IMR-90 (cell line): ENCODE measurements at regions not wholly inside any gene's neighbourhood (a gene's known extent, or its start where the extent isn't known, plus 50 kb on each side); places are given as distances from the start of the nearest gene placed in this dataset.

Experiments
- ATAC-seq: fragments of 200-7000 bp; cut with Tn5 transposase; 2 replicates; pipeline ENCODE4 v1.9.1; 2020; ENCODE audit warnings: low read depth, mild to moderate bottlenecking, moderate library complexity
- BruUV-seq: library from RNA; stranded (reverse); fragments of 400-500 nt; replicated peaks from 2 replicates; lab custom pipeline; 2021; lab: Mats Ljungman, UMichigan
- CTCF ChIA-PET: fragments of 300-600 bp; formaldehyde crosslinking; extraction: SDS; loops from one replicate; lab custom pipeline; 2021; ENCODE audit warnings: antibody characterized with exemption; lab: Yijun Ruan, JAX
- POLR2A ChIA-PET: fragments of 300-600 bp; sonication (Branson Sonifier 250); formaldehyde crosslinking; loops from one replicate; lab custom pipeline; 2022; ENCODE audit warnings: antibody characterized with exemption; ENCODE audit not compliant: unreplicated experiment; lab: Charles Lee
- DNase-seq: peaks from one replicate; pipeline ENCODE4 v3.0.0; 2013
- H2AFZ ChIP-seq: replicated peaks from 2 replicates; pipeline ENCODE3; 2013; ENCODE audit warnings: low read length, mild to moderate bottlenecking; ENCODE audit not compliant: poor library complexity
- H2AK5ac ChIP-seq: 2 replicates; pipeline ENCODE4 v1.6.1; 2013; ENCODE audit warnings: low read depth, low read length, inconsistent platforms
- H2AK9ac ChIP-seq: replicated peaks from 2 replicates; pipeline ENCODE3; 2013; ENCODE audit warnings: mild to moderate bottlenecking, low read depth, low read length, moderate library complexity; ENCODE audit not compliant: poor library complexity
- H2BK120ac ChIP-seq: 2 replicates; pipeline ENCODE4 v1.6.1; 2013; ENCODE audit warnings: low read depth, low read length, inconsistent platforms
- H2BK15ac ChIP-seq: 3 replicates; pipeline ENCODE4 v1.6.1; 2013; ENCODE audit warnings: low read depth, low read length, inconsistent platforms
- H2BK20ac ChIP-seq: 2 replicates; pipeline ENCODE4 v1.6.1; 2013; ENCODE audit warnings: low read depth, mild to moderate bottlenecking, inconsistent platforms, low read length, moderate library complexity
- H2BK5ac ChIP-seq: 2 replicates; pipeline ENCODE4 v1.6.1; 2013; ENCODE audit warnings: mild to moderate bottlenecking, low read depth, low read length, inconsistent platforms; ENCODE audit not compliant: poor library complexity, severe bottlenecking
- H3K14ac ChIP-seq: replicated peaks from 2 replicates; pipeline ENCODE4 v1.6.1; 2013; ENCODE audit warnings: low read depth, low read length, inconsistent platforms
- H3K18ac ChIP-seq: 2 replicates; pipeline ENCODE4 v1.6.1; 2013; ENCODE audit warnings: low read depth, low read length, control low read depth
- H3K23ac ChIP-seq: 2 replicates; pipeline ENCODE4 v1.6.1; 2013; ENCODE audit warnings: low read depth, low read length, inconsistent platforms
- H3K27ac ChIP-seq: 2 replicates; pipeline ENCODE4 v1.5.1; 2013; ENCODE audit warnings: mild to moderate bottlenecking, control low read depth, low read length; ENCODE audit not compliant: insufficient read depth
- H3K27me3 ChIP-seq: 2 replicates; pipeline ENCODE4 v1.6.1; 2013; ENCODE audit warnings: low read length; ENCODE audit not compliant: control insufficient read depth, insufficient read depth
- H3K36me3 ChIP-seq: 2 replicates; pipeline ENCODE4 v1.6.1; 2013; ENCODE audit warnings: low read length, mixed read lengths; ENCODE audit not compliant: control insufficient read depth, insufficient read depth
- H3K4ac ChIP-seq: 2 replicates; pipeline ENCODE4 v1.6.1; 2013; ENCODE audit warnings: low read depth, low read length, inconsistent platforms
- H3K4me1 ChIP-seq: 2 replicates; pipeline ENCODE4 v1.6.1; 2013; ENCODE audit warnings: low read length, mixed read lengths; ENCODE audit not compliant: control insufficient read depth, insufficient read depth
- H3K4me2 ChIP-seq: 2 replicates; pipeline ENCODE4 v1.6.1; 2013; ENCODE audit warnings: low read depth, mild to moderate bottlenecking, control low read depth, low read length, moderate library complexity
- H3K4me3 ChIP-seq: 2 replicates; pipeline ENCODE4 v1.5.1; 2013; ENCODE audit warnings: low read depth, mild to moderate bottlenecking, control low read depth, low read length, moderate library complexity; ENCODE audit not compliant: insufficient read depth
- H3K56ac ChIP-seq: 2 replicates; pipeline ENCODE4 v1.6.1; 2013; ENCODE audit warnings: low read length, inconsistent platforms; ENCODE audit not compliant: insufficient read depth; ENCODE audit errors: extremely low read depth
- H3K79me1 ChIP-seq, 2 experiments: 2 replicates each; pipeline ENCODE4 v1.6.1; 2013; ENCODE audit warnings: low read length in 2 of 2, inconsistent platforms in 1 of 2, low read depth in 1 of 2
- H3K9ac ChIP-seq: 2 replicates; pipeline ENCODE4 v1.6.1; 2013; ENCODE audit warnings: low read depth, low read length, control low read depth
- H3K9me1 ChIP-seq: 2 replicates; pipeline ENCODE4 v1.6.1; 2013; ENCODE audit warnings: low read length, inconsistent platforms; ENCODE audit not compliant: insufficient read depth
- H3K9me3 ChIP-seq: 2 replicates; pipeline ENCODE4 v1.6.1; 2013; ENCODE audit warnings: low read length; ENCODE audit not compliant: control insufficient read depth, insufficient read depth
- H4K20me1 ChIP-seq: 2 replicates; pipeline ENCODE4 v1.6.1; 2013; ENCODE audit warnings: low read length, inconsistent platforms; ENCODE audit not compliant: insufficient read depth
- H4K5ac ChIP-seq: 2 replicates; pipeline ENCODE4 v1.6.1; 2013; ENCODE audit warnings: mild to moderate bottlenecking, low read depth, low read length, control low read depth
- H4K8ac ChIP-seq, 2 experiments: 2 replicates each; pipeline ENCODE4 v1.6.1; 2013; ENCODE audit warnings: low read depth in 2 of 2, low read length in 2 of 2, control low read depth in 1 of 2, inconsistent platforms in 1 of 2
- H4K91ac ChIP-seq: 2 replicates; pipeline ENCODE4 v1.6.1; 2013; ENCODE audit warnings: low read depth, low read length, inconsistent platforms; ENCODE audit not compliant: insufficient read depth
- CHD1 ChIP-seq: IDR thresholded peaks from 2 replicates; pipeline ENCODE4 v1.6.1; 2012; ENCODE audit warnings: low read depth, low read length, improper control_type of control experiment
- CTCF ChIP-seq: conservative IDR thresholded peaks from 2 replicates; pipeline ENCODE4 v1.5.1; 2012; ENCODE audit warnings: mild to moderate bottlenecking, low read depth, low read length, improper control_type of control experiment
- ELK1 ChIP-seq: fragments of 150-350 bp; IDR thresholded peaks from 2 replicates; pipeline ENCODE4 v1.6.1; 2016; ENCODE audit warnings: low read depth, mild to moderate bottlenecking, low read length, moderate library complexity, borderline replicate concordance
- FOS ChIP-seq: fragments of 150-350 bp; IDR thresholded peaks from 2 replicates; pipeline ENCODE4 v1.6.1; 2016; ENCODE audit warnings: low read depth, low read length
- MAFK ChIP-seq: IDR thresholded peaks from 2 replicates; pipeline ENCODE4 v1.6.1; 2012; ENCODE audit warnings: low read depth, low read length, improper control_type of control experiment
- MXI1 ChIP-seq: IDR thresholded peaks from 2 replicates; pipeline ENCODE4 v1.6.1; 2012; ENCODE audit warnings: low read depth, mild to moderate bottlenecking, low read length, moderate library complexity, borderline replicate concordance
- NFE2L2 ChIP-seq: fragments of 150-350 bp; IDR thresholded peaks from 2 replicates; pipeline ENCODE4 v1.6.1; 2016; ENCODE audit warnings: low read depth, mild to moderate bottlenecking, low read length
- RAD21 ChIP-seq: IDR thresholded peaks from 2 replicates; pipeline ENCODE4 v1.6.1; 2012; ENCODE audit warnings: low read length, improper control_type of control experiment
- RCOR1 ChIP-seq: IDR thresholded peaks from 2 replicates; pipeline ENCODE4 v1.6.1; 2012; ENCODE audit warnings: mild to moderate bottlenecking, low read length, improper control_type of control experiment; ENCODE audit not compliant: insufficient replicate concordance
- RFX5 ChIP-seq: IDR thresholded peaks from 2 replicates; pipeline ENCODE4 v1.8.0; 2012; ENCODE audit warnings: low read depth, mild to moderate bottlenecking, low read length, moderate library complexity
- SMC3 ChIP-seq: fragments of 150-350 bp; IDR thresholded peaks from 2 replicates; pipeline ENCODE4 v1.6.1; 2016; ENCODE audit warnings: low read depth, mild to moderate bottlenecking, antibody characterized with exemption, low read length, moderate library complexity
- USF2 ChIP-seq: fragments of 150-350 bp; IDR thresholded peaks from 2 replicates; pipeline ENCODE4 v1.6.1; 2017; ENCODE audit warnings: mild to moderate bottlenecking, antibody characterized with exemption, low read length, low read depth
- WGBS, 2 experiments: methylation state at CpG; one replicate each; pipeline versions ENCODE4 v1.1.5 to v1.1.7; 2013; ENCODE audit warnings: missing lambda C conversion rate in 2 of 2; ENCODE audit not compliant: insufficient read length in 1 of 2; ENCODE audit errors: extremely low coverage in 2 of 2; 5-methylcytosine and 5-hydroxymethylcytosine counted together
- dilution Hi-C: fragments of 300-500 bp; cut with HindIII; formaldehyde crosslinking; loops from one replicate; pipeline ENCODE4 v1.14.3; 2018; ENCODE audit warnings: low sequenced_read_pairs; ENCODE audit not compliant: unreplicated experiment
- in situ Hi-C: fragments of 300-500 bp; cut with MboI; formaldehyde crosslinking; loops from 3 replicates; pipeline ENCODE4 v1.14.3; 2019; ENCODE audit warnings: low sequenced_read_pairs, inconsistent platforms, mixed read lengths
- intact Hi-C: fragments of 100-400 bp; cut with micrococcal nuclease; formaldehyde crosslinking; loops from 2 replicates; pipeline ENCODE4 v1.10.0; 2022

- TF ChIP-seq NFE2L2 (no peak), RCOR1 (no peak), FOS (no peak), USF2 (no peak), MAFK (no peak), ELK1 (no peak), RAD21 (no peak), SMC3 (no peak), RFX5 (no peak), MXI1 (no peak), CHD1 (no peak), CTCF (no peak)
- H3K9ac ChIP-seq: no peak overlapping the region
- H3K4me3 ChIP-seq: no peak overlapping the region
- no peak overlapping the region for H4K8ac ChIP-seq
- no peak overlapping the region for H2BK120ac ChIP-seq
- H3K9me3 ChIP-seq: no peaks in the 10 kb centered on the region
- ChIA-PET CTCF (interaction anchor here (0.6 kb wide), 1 partner anchor 216 kb away, joined by 5 read pairs; no protein-coding TSS in a partner anchor), POLR2A (no interaction called here)
- no peak overlapping the region for H3K18ac ChIP-seq
- in situ Hi-C loops: no loop called here
- no peak overlapping the region for H2BK20ac ChIP-seq
- no peaks in the 10 kb centered on the region for H3K4me1 ChIP-seq
- dilution Hi-C loops: no loop called here
- no peaks in the 10 kb centered on the region for H3K79me1 ChIP-seq
- DNase-seq (no peak), ATAC-seq (no peak)
- no TSS peak for BruUV-seq
- H3K27me3 ChIP-seq: no peaks in the 10 kb centered on the region
- H3K27ac ChIP-seq: no peak overlapping the region
- H3K9me1 ChIP-seq: no peaks in the 10 kb centered on the region
- H3K23ac ChIP-seq: no peak overlapping the region
- H3K4me2 ChIP-seq: no peak overlapping the region
- H3K4ac ChIP-seq: no peak overlapping the region
- no peak overlapping the region for H2AFZ ChIP-seq
- no peaks in the 10 kb centered on the region for H3K36me3 ChIP-seq
- 83% methylated on average over 1 of the region's 2 CpGs; no CpG with 5 or more reads in 1 of the 2 experiments for WGBS, 2 experiments
- H4K20me1 ChIP-seq: no peaks in the 10 kb centered on the region
- H2BK15ac ChIP-seq: no peak overlapping the region
- no peak overlapping the region for H4K91ac ChIP-seq
- no peak overlapping the region for H2BK5ac ChIP-seq
- H4K5ac ChIP-seq: no peak overlapping the region
- intact Hi-C loops: no loop called here
- H3K14ac ChIP-seq: no peak overlapping the region
- H2AK9ac ChIP-seq: no peak overlapping the region
- no peak overlapping the region for H2AK5ac ChIP-seq
- no peak overlapping the region for H3K56ac ChIP-seq
Observed at GRCh38 chr3:144482876-144483275, 511.3 kb downstream of the DIPK2A start.
